Cardiac fibroblast (primary cell): ENCODE measurements at regions not wholly inside any gene's neighbourhood (a gene's known extent, or its start where the extent isn't known, plus 50 kb on each side); places are given as distances from the start of the nearest gene placed in this dataset.
A peak's percentile ranks its signal among the peaks of the same experiment; 100 is the strongest.

Source experiments
- DNase-seq, 2 donors: peaks; one replicate each; pipeline versions ENCODE4 v3.0.0 to v3.0.0-alpha.2; 2010; ENCODE audit warnings: low read depth in 2 of 2
- H3K4me3 ChIP-seq, 2 donors: replicated peaks in 1 of 2; 1 replicate in 1 of 2; 2 replicates in 1 of 2; pipeline ENCODE4 v1.5.1; 2011; ENCODE audit warnings: low read depth in 2 of 2, low read length in 2 of 2, mild to moderate bottlenecking in 2 of 2, moderate library complexity in 1 of 2
- TF ChIP-seq, protein P1 (sequence below): IDR thresholded peaks from one replicate; pipeline ENCODE4 v1.5.1; 2011; ENCODE audit warnings: low read depth, mild to moderate bottlenecking, low read length, inconsistent platforms

DNA sequence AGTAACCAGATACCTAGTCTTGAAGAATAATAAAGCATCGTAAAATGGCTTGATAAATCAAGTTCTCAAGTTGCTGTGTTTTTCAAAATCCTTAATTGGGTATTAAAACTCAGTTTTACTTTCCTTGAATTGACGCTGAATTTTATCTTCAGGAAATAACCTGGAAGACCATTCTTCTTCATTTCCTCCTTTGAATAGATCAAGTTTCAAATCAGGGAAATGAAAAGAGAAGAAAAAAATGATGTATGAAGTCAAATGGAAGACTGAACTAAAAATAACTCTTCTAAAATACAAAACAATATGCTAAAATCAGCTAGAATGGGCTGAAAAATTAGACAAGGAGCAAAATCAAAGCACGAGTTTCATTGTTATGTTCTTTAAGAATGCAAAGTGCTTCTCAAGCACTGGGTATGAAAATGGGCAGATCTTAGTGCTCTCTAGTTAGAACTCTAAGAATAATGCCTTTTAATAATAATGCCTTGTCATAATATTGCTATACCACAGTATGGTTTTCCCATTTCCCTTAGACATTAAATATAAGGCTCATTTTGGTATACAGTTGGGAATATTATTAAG is 54.6 kb upstream of the CLEC14A start:
- TF ChIP-seq, protein P1, sequence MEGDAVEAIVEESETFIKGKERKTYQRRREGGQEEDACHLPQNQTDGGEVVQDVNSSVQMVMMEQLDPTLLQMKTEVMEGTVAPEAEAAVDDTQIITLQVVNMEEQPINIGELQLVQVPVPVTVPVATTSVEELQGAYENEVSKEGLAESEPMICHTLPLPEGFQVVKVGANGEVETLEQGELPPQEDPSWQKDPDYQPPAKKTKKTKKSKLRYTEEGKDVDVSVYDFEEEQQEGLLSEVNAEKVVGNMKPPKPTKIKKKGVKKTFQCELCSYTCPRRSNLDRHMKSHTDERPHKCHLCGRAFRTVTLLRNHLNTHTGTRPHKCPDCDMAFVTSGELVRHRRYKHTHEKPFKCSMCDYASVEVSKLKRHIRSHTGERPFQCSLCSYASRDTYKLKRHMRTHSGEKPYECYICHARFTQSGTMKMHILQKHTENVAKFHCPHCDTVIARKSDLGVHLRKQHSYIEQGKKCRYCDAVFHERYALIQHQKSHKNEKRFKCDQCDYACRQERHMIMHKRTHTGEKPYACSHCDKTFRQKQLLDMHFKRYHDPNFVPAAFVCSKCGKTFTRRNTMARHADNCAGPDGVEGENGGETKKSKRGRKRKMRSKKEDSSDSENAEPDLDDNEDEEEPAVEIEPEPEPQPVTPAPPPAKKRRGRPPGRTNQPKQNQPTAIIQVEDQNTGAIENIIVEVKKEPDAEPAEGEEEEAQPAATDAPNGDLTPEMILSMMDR = no peak
- H3K4me3 ChIP-seq = no peak overlapping the region
- no peak for DNase-seq

- DNase-seq = peak in 1 of 2 donors; percentile 62
- TF ChIP-seq, protein P1 = no peak
Measured at GRCh38 chr14:38309522-38310277, 53.8 kb upstream of the CLEC14A start.

More at GRCh38 chr14:38309522-38310277, 53.8 kb upstream of the CLEC14A start:
- H3K4me3 ChIP-seq = no peak overlapping the region
